ENCODE measurements at regions not wholly inside any gene's neighbourhood (a gene's known extent, or its start where the extent isn't known, plus 50 kb on each side); places are given as distances from the start of the nearest gene placed in this dataset.

DNA sequence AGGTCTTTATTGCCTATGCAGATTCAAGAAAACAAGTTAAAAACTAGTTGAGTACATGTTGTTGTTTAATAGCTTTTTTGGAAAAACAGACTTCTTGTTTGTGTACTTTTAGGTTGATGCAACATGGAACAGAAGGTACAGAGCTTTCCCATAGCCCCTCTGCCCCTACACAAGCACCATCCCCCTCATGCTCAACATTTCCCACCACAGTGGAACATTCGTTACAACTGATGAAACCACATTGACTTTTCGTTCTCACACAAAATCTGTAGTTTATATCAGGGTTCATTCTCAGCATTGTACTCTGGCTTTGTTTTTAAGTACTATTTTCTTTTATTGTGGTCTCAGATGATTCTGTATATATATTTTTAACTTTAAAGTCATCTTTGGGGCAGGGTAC, 1054.6 kb downstream of the NTRK3 start:
- intact Hi-C loops (cut with DNase I), result no loop called here
- DNase-seq, result no peak

DNA sequence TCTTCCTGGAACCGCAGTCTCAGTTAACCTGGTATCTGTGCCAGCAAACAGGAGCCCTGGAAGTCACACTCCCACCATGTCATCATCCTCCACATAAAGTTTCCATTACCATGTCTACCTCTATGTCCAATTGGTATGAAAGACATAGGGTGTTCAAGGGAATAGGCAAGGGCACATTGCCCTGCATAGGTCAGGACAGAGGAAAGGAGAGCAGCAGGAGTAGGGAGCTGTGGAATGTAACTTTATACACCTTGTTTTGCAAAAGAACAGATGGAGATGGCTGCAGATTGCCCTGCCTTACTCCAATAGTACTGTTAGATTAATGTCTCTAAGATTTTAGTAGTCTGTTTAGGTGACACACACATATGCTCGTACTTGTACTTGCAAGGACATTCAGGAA, 1056.4 kb downstream of the NTRK3 start:
- no peak for DNase-seq
- intact Hi-C loops (cut with DNase I), result no loop called here

DNA sequence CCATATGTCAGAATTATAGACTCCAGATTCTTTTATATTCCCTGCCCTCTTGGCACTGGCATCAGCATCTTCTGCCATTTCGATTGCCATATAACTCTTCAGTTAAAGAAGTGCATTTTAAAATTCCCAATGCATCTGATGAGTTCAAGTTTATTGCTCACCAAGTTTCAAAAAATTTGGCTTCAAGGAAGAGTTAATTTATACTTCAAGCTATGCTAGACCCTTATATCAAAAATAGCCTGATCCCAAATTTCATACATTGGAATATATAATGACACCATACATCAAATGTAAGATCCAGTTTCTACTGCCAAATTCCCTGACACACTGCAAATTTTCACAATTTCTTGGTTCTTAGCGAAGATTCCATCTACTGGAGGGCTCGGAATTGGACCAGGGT, 1058.6 kb downstream of the NTRK3 start:
- intact Hi-C loops (cut with DNase I), result no loop called here
- no peak for DNase-seq

DNA sequence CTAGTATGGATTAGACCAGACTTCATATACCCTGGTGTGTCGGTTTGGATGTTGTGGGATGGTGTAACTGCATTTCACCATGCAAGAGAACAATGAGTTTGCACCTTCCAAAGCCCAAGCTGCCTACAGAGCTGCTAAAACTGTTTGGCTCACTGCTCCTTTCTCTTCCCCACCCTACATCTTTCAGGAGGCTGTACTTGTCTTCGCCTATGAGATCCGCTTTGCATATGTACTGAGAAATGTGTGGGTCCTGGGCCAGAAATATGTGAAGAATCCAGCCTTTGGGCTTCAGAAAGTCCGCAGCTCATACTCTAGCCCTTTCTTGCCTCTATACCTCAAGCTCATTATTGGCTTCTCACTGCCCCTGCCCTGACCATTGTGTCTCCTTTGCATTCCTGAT, 1060.0 kb downstream of the NTRK3 start:
- intact Hi-C loops (cut with DNase I), result no loop called here

DNA sequence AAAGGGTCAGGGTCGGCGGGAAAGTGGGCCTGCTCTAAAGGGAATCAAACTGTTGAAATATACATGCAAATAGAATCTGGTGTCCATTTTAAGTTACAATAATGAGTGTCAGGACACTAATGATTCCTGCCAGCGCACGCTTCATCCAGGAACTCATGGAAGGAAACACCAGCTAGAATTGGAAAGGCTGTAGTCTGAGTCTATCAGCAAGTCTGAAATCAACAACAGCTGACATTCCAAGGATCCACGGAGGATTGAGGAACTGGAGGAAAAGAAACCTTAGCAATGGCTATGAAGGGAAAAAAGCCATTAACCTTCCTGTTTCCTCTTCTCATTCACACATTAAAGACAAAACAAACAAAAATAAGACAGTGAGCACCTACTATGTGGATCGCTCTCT, 1063.1 kb downstream of the NTRK3 start:
- no peak for DNase-seq
- intact Hi-C loops (cut with DNase I), result no loop called here

More for the DNA sequence above, 1060.0 kb downstream of the NTRK3 start:
- no peak for DNase-seq

DNA sequence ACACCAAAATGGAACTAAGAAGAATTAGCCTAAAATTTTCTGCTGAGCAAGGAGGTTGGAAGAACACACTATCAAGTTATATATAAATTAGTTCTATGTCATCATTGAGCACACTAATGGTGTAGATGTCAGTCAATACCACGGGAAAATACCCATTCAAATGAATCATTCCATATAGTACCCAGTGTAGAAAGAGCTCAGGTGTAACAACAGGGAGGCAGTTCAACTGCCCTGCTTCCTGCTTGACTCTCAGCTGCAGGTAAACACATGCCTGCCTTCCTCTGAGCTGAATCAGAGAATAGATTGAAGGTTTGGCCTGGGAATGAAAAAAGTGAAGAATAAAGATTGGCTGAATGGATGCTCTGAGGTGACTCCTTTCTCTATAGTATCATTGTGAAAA, 1088.0 kb downstream of the AGBL1 start:
- no peak for DNase-seq
- intact Hi-C loops (cut with DNase I), result no loop called here

DNA sequence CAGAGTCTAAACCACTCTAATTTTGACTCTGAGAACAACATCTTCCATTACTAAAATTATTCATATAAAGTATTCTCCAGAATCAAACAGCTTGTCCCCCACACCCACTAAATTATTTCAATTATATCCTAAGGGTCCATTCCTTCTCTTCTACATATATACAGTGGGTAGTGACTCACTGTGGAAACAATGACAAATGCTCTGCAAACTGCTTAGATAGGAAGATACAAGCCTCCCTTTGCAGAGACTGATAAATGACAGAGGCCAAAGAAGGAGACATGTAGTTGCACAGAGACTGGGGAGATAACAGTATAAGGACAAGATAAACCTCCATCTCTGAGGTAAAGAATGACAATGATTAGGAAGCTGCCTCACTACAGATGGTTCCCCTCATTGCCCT, 1087.4 kb downstream of the AGBL1 start:
- intact Hi-C loops (cut with DNase I), result no loop called here
- no peak for DNase-seq

DNA sequence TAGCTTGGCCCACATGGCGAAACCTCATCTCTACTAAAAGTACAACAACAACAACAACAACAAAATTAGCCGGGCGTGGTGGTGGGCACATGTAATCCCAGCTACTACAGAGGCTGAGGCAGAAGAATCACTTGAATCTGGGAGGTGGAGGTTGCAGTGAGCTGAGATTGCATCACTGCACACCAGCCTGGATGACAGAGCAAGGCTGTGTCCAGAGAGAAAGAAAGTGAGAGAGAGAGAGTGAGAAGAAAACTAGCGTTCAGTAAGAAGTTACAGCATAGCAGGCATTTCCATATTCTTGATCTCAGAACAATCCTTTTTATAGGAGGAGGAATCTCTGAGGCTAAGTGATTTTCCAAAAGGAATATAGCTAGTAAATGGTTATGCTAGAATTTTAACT, 1076.1 kb downstream of the AGBL1 start:
- DNase-seq, result no peak
- intact Hi-C loops (cut with DNase I), result no loop called here

DNA sequence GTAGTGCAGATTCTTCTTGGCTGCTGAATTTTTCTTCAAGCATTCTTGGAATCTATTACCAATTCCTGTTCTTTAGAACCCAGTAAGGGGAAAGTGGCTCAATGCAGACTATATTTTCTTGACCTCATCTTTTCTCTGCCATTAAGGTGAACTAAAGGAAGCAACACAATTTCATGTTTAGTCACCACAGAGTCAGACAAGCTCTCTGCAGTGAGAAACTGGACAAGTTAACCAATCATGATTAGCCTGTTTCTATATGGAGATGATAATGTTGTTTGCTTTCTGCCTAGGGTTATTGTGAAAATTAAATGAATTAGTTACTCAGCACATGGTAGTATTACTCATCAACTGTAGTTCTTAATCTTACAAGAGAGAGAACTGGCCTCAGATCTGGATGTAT, 1075.1 kb downstream of the AGBL1 start:
- intact Hi-C loops (cut with DNase I), result no loop called here
- no peak for DNase-seq

DNA sequence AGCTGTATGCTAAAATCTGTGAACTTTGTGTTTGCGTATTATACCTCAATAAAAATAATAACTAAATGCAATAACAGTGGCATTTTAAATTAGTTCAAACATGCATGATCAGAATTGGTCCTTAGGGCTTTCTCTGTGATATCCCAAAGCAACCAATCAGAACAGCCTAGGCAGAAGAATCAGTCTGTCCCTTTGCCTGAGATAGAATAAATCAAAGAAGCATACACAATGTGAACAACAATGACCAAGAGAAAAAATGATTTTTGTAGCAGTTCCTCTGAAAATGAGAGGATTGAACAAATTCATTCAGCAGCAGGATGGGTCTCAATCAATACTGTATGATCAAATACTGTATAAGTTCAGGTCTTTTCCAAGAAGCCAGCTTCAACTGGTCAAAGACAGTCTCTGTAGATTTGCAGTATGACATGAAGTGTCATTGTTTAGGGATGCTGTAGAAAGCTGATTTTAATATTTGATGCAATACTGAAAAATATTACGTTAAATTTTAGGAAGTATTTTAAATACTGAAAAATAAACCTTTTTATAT, 1071.6 kb downstream of the AGBL1 start:
- intact Hi-C loops (cut with DNase I), result no loop called here
- no peak for DNase-seq

DNA sequence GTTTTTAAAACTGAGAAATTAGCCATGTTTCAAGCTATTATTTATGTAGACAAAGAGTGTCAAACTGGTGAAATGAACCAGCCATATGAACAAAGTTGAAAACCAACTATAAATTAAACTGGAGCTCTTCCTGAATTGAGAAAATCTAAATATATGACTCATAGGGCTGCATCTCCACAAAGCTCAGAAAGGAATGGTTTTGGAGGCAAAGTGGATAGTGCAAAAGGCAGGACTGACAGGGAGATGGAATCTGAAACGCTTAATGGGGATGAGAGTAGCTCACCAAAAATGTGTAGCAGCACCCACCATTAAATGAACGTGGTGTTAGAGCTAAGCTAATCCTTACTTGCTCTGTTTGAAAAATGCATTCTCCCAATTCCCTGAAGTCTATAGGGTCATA, 1066.0 kb downstream of the AGBL1 start:
- DNase-seq, result no peak
- intact Hi-C loops (cut with DNase I), result no loop called here

DNA sequence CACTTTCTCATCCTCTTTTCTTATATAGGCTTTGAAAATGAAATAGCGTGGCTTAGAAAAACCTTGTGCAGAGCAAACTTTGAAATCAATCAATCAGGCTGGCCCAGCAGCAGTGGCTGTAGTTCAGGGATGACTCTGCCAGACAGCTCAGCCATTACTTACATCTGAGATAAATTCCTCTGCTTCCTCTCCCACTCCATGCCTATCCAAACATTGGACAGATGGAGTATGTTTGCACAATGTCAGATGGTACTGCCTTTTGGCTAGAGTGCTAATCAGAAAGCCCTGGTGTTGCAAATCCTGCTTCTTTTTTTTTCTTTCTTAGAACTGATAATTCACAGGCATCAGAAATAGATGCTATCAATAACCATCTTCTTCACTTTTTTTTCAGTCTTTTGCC, 1065.1 kb downstream of the AGBL1 start:
- intact Hi-C loops (cut with DNase I), result no loop called here
- DNase-seq, result no peak

DNA sequence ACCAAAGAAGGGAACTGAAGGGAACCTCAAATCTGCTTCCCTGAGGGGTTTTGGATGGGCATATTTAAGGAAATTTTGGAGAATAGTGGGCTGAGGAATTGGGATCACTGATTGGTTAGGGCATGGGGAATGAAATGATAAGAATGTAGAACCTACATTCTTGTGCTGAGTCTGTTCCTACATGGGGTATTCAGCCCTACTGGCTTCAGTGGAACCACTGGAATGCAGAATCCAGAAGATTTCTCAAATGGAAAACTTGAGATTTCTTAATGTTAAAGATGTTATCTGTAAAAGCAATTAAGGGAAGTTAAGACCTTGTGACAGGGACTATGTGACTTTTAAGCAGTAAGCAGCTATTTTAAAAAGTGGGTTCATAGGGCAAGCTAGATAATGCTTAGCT, 1062.4 kb downstream of the AGBL1 start:
- intact Hi-C loops (cut with DNase I), result no loop called here
- no peak for DNase-seq

DNA sequence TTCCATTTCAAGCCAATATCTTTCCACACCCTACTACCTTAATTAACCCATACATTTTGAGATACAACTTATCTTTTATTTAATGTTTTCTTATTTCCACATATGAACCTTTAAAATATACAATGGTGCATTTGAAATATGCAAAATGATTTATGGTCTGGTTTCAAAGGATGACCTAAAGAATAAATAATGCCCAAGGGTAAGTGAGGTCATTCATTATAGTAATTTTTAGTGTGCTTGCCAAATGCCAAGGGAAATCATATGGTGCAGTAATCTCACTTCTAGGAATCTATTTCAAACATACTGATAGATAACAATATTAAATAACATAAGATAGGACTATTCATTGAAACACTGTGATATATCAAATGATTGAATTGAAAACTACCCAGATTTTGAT, 1055.4 kb downstream of the AGBL1 start:
- no peak for DNase-seq
- intact Hi-C loops (cut with DNase I), result no loop called here

DNA sequence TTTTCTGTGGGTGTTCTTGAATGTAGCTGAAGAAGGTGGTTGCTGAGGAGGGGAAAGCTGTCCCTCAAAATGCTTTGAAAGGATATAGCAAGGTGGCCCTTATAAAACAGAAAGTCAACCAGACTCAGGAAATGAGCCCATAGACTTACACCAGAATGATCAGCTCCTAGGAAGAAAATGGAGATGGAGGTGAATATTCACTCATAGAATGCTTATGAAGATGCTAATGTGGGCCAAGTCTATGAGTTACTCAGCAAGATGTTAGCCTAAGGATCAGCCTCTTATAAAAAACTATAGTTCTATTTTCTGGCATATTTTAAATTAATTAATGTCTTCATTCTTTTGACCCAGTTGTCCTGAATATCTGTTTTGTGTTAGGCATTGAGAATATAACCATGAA, 1054.0 kb downstream of the AGBL1 start:
- intact Hi-C loops (cut with DNase I), result no loop called here

DNA sequence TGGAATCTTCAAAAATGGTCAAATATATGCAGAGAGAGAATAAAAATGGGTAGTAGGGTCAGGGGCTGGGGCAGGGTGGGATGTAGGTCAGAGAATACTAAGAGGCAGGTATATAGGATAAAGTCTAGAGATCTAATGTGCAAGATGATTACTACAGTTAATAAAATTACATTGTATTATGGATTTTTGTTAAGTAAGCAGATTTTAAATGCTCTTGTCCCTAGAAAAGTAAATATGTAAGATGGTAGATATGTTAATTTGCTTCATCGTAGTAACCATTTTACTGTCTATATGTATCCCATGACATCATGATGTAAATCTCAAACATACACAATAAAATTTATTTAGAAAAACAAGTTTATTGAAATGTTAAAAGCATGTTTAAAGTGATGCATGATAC, 1051.4 kb downstream of the AGBL1 start:
- intact Hi-C loops (cut with DNase I), result no loop called here
- DNase-seq, result no peak

More for the DNA sequence above, 1054.0 kb downstream of the AGBL1 start:
- DNase-seq, result no peak

DNA sequence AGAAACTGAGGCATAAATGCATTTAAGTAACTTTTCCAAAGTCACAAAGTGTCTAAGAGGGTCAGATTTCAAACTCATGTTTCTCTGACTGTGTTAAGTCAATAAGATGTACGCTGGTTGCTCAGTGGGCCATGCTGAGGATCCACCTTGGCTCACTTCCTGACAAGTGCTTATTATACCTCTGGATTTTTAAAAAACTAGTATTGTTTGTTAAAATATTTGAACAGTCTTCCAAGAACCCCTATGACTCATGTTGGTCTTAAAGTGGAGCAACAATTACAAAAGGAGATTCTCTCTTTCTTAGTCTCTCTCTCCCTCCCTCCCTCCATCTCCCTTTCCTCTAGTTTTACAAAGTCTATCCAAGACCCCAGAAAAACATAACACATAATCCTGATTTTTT, 1050.2 kb downstream of the AGBL1 start:
- no peak for DNase-seq
- intact Hi-C loops (cut with DNase I), result no loop called here

DNA sequence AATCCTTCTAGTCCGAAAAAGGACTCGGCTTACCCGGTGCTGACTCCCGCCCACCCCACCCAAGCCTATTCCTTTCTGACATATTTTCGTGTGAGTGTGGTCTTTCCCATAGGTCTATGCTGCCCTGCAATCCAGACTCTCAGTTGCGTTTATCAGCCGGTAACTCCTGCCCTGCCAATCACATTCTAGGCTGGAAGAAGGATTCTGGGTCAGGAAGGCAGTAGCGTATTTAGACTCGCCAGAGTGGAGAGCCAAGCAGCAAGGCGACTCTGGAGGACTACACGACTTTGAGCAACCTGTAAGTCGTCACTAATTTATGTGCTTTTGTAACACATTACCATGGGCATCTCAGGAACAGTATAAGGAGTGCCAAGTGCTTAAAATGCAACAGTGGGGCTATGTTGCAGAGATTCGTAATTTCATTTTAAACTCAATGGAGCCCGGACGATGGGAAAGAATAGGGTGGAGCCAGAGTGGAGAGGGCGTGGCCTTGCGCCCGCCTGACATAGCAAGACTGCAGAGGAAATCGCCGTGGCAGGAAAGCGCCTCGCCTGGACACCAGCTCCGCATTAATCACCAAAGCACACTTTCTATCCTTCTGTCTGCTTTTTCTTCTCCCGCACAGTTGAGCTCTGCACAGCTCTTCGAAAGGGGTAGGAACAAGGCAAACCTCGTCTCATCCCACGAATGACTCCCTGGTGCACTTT, 1044.2 kb downstream of the AGBL1 start:
- intact Hi-C loops (cut with DNase I), result no loop called here
- DNase-seq, result no peak

DNA sequence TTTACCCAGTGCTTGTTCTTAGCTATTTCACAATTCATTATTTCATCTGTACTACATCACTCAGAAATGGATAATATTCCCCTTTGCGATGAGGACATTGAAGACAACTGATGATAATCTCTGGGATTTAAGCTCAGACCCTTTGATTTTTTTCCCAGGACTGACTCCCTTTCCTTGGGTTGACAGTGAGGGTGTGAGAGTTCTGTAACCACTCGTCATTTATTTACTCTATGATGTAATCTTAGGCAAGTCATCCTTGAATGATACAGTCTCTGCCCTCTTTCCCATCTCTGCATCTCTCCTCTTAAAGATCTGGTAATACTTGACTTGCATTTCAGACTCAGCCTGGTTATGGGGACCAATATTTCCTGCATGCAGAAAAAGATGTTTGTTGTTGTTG, 1041.7 kb downstream of the AGBL1 start:
- DNase-seq, result no peak
- intact Hi-C loops (cut with DNase I), result no loop called here

DNA sequence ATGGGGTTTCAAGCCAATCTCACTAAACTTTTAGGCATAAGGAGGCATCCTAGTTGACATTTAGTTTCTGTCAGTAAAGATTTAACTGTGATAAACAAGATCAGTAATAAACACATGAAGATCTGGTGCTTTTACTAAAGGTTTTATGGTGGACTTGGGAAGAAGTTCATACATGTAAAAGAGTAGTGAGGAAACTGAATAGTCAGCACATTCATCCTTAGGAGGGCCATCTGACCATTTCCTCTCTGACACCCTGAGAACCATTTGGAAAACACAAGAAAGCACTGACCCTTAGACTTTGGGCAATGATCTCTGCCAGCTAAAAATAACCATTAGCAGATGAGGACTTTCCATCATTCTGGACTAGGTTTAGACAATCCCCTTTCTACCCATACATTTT, 1040.9 kb downstream of the AGBL1 start:
- no peak for DNase-seq
- intact Hi-C loops (cut with DNase I), result no loop called here

DNA sequence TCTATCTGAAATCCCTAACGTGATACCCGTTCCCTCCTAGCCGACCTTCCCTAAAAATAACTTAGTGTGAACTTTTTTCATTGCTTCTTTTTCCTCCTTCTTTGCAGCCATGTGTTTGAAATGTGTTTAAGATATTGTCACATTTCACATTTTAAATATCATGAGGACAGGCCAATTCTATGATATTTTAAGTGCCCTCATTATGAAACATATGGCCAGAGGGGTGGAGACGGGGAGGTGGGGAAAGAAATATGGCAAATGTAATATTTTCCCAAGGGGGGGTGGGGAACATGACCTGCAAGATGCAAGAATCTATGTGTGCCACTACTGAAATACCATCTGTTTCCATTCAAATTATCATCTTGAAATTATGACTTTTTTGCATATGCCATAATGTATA, 1039.2 kb downstream of the AGBL1 start:
- no peak for DNase-seq
- intact Hi-C loops (cut with DNase I), result no loop called here

DNA sequence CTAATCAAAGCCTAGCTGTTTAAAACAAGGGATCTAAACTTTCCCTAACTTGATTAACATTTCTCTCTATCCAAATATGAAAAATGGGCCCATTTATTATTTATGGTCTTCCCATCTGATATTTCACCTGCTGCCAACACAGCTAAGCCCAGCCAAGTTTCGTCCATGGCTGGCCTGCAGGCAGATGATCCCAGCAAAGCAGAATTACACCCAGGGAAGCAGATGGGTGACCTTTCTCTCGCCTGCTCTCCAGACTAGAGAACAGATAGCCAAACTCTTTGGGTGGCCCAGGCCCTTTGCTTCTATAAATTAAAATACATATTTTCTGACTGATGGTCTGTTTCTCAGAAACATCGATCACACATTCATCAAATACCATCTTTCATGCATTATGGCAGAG, 1038.8 kb downstream of the AGBL1 start:
- DNase-seq, result peak in 1 of 42 donors; percentile 16

More for the DNA sequence above, 1038.8 kb downstream of the AGBL1 start:
- intact Hi-C loops (cut with DNase I), result no loop called here

Data from head of caudate nucleus (tissue), 42 donors.